Activated CD8-positive, alpha-beta memory T cell treated with anti-CD3 and anti-CD28 coated beads, Interleukin-2, amount 50 U/mL, for 48 hours (primary cell): ENCODE measurements at regions not wholly inside any gene's neighbourhood (a gene's known extent, or its start where the extent isn't known, plus 50 kb on each side); places are given as distances from the start of the nearest gene placed in this dataset.

ENCODE experiments used
- DNase-seq: peaks from one replicate; pipeline ENCODE4 v3.0.0-alpha.2; 2020

DNA sequence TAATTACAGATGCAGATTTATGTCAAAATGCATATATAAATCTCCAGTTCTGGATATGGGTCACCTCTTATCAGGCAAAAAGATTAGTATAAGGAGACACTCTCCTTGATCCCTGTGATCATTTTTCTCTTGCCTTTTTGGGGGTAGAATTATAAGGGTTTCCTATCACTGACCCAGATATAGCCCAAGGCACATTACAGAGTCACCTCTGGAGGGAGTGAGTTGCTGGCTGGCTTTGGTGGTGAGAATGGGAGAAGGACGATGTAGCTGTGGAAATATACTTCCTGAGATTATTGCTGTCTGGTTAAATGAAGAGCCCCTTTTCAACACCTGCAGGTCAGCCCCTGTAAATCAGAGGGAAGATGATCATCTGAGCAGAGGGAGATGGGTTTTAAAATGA is 418.7 kb downstream of the MTX2 start:
- no peak for DNase-seq

- DNase-seq = no peak
Measured at GRCh38 chr2:176689711-176690110, 420.5 kb downstream of the MTX2 start.

DNA sequence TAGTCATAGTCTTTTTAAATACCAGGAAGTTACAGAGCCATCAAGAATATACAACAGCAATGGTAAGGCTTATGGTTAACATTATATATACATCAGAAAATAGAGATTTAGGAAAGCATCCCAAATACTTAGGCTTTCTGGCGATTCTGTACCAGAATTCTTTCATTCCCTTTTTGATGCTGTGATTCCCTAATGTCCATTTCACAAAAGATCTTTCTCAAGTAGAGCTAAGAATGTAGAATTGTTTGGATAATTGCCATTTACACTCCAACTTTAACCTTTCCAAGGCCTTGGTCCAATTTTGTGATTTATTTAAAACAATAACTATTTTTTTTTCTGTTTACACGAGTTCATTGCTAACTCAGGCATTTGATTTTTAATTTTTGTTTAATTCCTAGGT is 422.2 kb downstream of the MTX2 start:
- no peak for DNase-seq

- no peak for DNase-seq
Measured at GRCh38 chr2:176692533-176692932, 423.3 kb downstream of the MTX2 start.

DNA sequence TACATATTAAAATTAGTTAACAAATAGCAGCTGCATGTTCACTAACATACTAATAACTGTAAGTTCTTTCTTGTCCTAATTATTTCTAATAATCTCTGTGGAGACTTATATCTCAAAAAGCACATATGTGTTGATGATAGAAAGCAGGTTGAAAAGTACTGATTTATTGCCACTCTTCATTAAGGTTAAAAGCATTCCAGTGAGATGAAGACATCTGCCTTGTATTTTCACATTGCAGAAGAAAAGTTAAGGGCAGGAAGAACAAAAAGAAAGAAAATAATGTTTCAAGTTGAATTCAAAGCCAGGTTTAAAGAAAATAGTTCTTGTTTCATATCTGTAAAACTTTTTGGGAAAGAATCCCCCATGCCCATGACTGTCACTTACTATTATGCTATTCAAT is 429.9 kb downstream of the MTX2 start:
- no peak for DNase-seq

GRCh38 chr2:176699644-176700043 is 430.4 kb downstream of the MTX2 start:
- no peak for DNase-seq

GRCh38 chr2:176702131-176702530 is 432.9 kb downstream of the MTX2 start:
- DNase-seq = no peak

GRCh38 chr2:176704282-176704858 is 435.1 kb downstream of the MTX2 start:
- DNase-seq = no peak

- DNase-seq = no peak
Measured at GRCh38 chr2:176709149-176709951, 440.1 kb downstream of the MTX2 start.

- DNase-seq = no peak
Measured at GRCh38 chr2:176709991-176710390, 440.7 kb downstream of the MTX2 start.

GRCh38 chr2:176710657-176711186 is 441.5 kb downstream of the MTX2 start:
- no peak for DNase-seq

DNA sequence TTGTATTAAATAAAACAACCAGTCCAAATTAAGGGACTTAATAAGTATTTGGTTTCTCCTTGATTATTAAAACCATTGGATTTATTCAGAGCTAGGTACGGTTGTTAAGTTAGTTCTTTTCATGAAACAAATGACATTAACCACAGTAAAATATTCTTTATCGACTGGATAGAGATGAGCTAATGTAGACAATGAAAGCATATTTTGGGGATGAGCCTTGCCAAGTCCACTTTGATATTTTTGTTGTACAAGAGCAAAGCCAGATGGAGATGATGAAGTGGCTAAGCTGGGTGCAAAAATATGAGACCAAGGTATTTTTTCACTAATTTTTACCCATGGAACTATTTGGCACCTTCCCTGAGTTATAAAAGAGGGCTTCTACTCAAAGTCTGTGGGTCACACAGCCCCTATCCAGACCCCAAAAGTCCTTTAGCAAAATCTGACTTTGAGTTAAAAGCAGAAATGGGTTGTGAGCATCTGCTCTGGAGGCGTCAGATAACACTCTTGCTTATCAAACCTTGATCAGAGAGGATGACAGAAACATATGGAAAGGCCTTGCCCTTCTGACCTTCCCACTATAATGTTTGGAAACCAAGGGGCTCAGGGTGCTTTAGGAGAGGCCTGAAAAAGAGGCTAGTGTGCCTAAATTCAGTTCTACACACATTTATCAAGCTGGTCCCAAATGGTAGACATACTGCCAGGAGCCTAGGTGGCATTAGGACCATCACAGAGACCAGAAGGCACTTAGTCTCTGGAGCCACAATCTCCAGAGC is 456.8 kb downstream of the MTX2 start:
- DNase-seq = no peak

GRCh38 chr2:176727696-176728095 is 458.5 kb downstream of the MTX2 start:
- no peak for DNase-seq

DNA sequence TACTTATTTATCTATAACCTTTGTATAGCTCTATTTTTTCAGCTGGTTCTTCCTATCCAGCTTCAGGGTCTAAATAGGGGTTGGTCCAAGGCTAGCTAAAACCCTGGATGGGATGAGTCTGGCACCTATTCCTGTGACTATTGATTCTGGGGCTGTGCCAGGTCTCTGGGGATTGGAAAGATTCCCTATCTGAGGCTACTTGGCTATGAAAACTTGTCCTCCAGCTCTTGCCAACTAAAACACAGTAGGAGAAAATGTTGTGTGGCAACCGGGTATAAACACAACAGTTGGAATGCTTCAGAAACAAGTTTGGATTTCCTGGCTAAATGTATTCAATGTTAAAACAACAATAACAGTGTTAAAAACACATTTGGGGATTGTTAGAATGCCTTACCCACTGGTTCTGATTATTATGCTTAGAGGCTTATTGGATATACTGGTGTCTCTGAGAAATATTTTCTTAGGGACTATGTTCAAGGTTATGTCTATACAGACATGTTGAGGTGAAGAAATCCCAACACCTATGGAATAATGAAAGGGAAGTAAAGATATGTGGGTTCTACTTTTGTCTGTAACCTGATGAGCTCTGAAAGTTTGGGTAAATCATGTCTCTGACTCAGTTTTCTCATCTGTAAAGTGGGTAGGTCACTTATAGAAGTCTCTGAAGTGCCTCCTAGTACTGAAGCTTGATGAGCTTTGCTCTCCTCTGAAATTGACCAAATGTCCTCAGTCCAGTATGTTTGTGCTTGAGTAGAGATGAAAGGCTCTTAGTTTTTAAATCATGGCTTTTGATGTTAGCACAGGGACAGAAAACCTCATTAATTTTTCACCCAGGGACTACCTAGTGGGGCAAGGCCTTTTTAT is 460.7 kb downstream of the MTX2 start:
- no peak for DNase-seq

DNA sequence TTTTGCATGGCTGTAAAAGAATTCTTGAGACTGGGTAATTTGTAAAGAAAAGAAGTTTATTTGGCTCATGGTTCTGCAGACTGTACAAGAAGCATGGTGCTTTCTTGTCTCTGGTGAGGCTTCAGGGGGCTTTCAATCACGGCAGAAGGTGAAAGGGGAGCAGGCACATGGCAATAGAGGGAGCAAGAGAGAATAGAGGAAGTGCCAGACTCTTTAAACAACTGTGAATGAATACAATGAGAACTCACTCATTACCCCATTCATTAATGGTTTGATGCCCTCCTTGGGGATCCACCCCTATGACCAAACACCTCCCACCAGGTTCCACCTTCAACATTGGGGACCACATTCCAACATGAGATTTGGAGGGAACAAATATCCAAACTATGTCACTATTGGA is 463.5 kb downstream of the MTX2 start:
- DNase-seq = no peak

DNA sequence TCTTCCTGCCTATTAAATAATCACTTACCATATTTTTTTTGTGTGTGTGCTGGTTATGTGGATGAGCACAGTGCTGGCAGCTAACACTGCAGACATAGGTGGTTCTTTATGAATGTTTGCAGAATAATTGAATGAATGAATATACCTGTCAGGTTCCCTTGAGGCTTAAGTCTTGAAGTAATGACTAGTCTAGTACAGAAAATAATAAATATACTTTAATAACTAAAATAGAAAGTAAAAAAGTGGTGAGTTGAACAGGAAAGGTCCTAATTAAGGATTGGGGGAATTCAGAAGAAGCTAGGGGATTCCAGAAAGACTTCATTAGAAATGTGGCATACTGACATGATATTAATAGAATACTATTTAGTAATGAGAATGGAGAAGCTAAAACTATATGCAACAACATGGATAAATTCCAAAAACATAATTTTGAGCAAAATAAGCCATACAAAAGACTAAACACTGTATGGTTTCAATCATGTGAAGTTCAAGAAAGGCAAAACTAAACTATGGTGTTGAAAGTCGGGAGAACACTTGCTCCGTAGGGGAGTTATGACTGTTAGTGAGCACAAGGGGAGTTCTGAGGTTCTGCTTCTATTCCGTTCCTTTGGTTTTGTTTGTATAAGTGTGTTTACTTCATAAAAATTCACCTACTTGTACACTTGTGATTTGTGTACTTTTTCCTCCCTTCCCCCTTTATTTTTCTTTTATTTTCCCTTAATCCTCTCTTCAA is 464.6 kb downstream of the MTX2 start:
- no peak for DNase-seq

DNA sequence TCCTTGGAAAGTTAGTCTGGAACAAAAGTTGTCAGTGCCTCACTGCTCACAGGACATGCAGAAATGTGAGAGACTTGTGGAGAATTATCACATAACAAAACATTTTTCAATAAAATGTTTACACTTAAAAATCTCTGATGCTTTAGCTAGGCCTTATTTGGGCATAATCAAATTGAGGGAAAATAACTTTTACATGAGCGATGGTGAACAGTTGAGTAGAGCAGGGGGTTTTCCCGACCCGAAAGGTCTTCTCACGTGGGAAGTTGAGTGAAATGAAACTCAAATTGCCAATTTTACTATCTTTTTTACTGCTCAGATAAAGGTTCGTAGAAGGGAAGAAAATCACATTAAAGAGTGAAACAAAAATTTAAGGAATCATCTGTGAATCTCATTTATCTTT is 465.6 kb downstream of the MTX2 start:
- no peak for DNase-seq

- no peak for DNase-seq
Measured at GRCh38 chr2:176742271-176742670, 470.3 kb upstream of the HNRNPA3 start.

DNA sequence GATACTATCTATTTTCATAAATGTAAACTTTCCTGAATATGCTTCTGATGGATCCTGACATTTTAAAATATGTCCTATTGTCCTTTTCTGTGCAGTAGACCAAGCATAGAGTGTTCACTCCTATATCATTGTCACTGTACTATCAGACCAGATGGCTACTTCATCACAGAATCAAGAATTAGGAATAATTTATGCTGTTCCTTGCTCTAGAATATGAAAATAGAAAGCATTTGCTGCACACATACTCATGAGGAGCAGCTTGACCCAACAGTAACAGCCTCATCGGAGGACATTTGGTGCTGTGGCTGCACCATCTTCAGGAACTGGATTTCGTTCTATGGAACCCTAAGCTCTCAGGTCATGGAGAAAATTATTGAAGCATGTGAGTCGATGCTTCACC is 468.9 kb upstream of the HNRNPA3 start:
- DNase-seq = no peak

GRCh38 chr2:176744146-176744545 is 468.4 kb upstream of the HNRNPA3 start:
- DNase-seq = no peak

GRCh38 chr2:176745543-176746200 is 466.9 kb upstream of the HNRNPA3 start:
- no peak for DNase-seq

DNA sequence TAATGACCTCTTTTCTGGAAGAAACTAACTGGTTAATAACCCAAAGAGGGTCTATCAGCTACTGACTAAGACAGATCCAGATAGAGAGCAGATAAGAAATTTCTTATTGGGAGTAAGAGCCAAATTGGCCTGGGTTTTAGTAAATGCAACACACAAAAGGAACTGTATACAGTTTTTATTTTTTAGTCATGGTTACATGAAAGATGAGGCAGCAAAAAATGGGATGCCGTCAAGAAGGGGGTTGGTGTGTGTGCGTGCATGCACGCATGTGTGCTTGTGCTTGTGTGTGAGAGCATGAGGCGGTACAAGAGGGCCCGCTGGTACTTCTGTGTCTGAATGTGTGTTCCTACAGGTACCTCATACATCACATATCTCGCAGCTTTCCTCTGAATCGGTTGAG is 466.2 kb upstream of the HNRNPA3 start:
- no peak for DNase-seq
